Tibial nerve (tissue), 4 donors: ENCODE measurements at regions not wholly inside any gene's neighbourhood (a gene's known extent, or its start where the extent isn't known, plus 50 kb on each side); places are given as distances from the start of the nearest gene placed in this dataset.

Experiments
- DNase-seq, 2 donors: peaks; one replicate each; pipeline ENCODE4 v3.0.0-alpha.2; 2019; ENCODE audit warnings: low spot score in 2 of 2
- H3K27ac ChIP-seq, 4 donors: fragments of 200-600 bp; sonication (generic) in 3 of 4; one replicate each; pipeline ENCODE4 v1.5.1; 2017 to 2019; ENCODE audit warnings: mild to moderate bottlenecking in 1 of 4
- H3K27me3 ChIP-seq, 2 donors: fragments of 200-600 bp; sonication (generic) in 1 of 2; one replicate each; pipeline versions ENCODE4 v1.5.1 to v1.6.0; 2017 to 2019
- H3K36me3 ChIP-seq, 3 donors: fragments of 200-600 bp; sonication (generic); one replicate each; pipeline ENCODE4 v1.5.1; 2018 to 2019
- H3K4me1 ChIP-seq, 4 donors: fragments of 200-600 bp; sonication (generic) in 3 of 4; one replicate each; pipeline ENCODE4 v1.5.1; 2017 to 2019
- H3K4me3 ChIP-seq, 4 donors: fragments of 200-600 bp; sonication (generic) in 3 of 4; one replicate each; pipeline ENCODE4 v1.5.1; 2017 to 2019; ENCODE audit warnings: mild to moderate bottlenecking in 1 of 4, moderate library complexity in 1 of 4
- H3K9me3 ChIP-seq, 4 donors: fragments of 200-600 bp; sonication (generic) in 3 of 4; one replicate each; pipeline ENCODE4 v1.5.1; 2017 to 2019
- CTCF ChIP-seq, 5 experiments: fragments of 200-600 bp in 3 of 5; fragments of 450-650 bp in 2 of 5; sonication (generic) in 3 of 5; IDR thresholded peaks; one replicate each; pipeline ENCODE4 v1.5.1; 2016 to 2019; ENCODE audit warnings: antibody characterized with exemption in 5 of 5, mild to moderate bottlenecking in 3 of 5, moderate library complexity in 2 of 5
- EP300 ChIP-seq, 2 donors: sonication (generic); formaldehyde crosslinking; IDR thresholded peaks; one replicate each; pipeline ENCODE4 v1.6.1; 2017; ENCODE audit warnings: antibody characterized with exemption in 2 of 2, mild to moderate bottlenecking in 1 of 2
- POLR2A ChIP-seq, 2 donors: fragments of 450-650 bp; IDR thresholded peaks; one replicate each; pipeline ENCODE4 v1.6.1; 2017; ENCODE audit warnings: antibody characterized with exemption in 2 of 2, mild to moderate bottlenecking in 2 of 2, moderate library complexity in 2 of 2
- WGBS, 2 donors: methylation state at CpG; one replicate each; pipeline ENCODE4 v1.1.5; 2018; 5-methylcytosine and 5-hydroxymethylcytosine counted together

DNA sequence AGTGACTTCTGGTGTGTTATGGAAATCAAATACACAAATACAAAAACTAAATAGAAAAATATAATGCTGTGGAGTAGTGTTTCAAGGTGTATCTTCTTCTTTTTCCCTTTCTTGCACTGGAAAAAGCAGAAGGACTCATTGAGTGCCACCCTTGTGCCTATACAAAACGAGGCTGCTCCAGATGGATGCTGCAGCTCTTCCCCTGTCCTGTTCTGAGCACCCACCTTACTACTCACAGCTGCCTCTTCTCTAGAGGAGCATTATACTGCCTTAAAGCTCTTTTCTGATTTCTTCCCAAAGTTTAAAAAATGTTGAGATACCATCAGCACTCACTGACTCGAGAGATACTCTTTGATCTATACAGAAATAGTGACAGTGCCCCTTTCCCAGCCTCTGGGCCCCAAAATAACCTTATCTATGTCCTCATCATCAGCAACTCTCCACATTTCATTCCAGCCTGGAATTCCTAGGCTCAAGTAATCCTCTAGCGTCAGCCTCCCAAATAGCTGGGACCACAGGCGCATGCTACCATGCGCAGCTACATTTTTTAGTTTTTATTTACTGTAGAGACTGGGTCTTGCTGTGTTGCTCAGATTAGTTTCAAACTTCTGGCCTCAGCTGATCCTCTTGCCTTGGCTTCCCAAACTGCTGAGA, 1356.1 kb upstream of the NRXN1 start:
- no peaks in the 10 kb centered on the region for H3K36me3 ChIP-seq
- no peaks in the 10 kb centered on the region for H3K4me1 ChIP-seq
- no peak overlapping the region for H3K4me3 ChIP-seq
- no peak overlapping the region for H3K27ac ChIP-seq
- H3K27me3 ChIP-seq = no peaks in the 10 kb centered on the region
- no peaks in the 10 kb centered on the region for H3K9me3 ChIP-seq
- TF ChIP-seq EP300 (IDR thresholded peaks at IDR 0.05) = no peak
- TF ChIP-seq CTCF (IDR thresholded peaks at IDR 0.05) = no peak
- no peak for TF ChIP-seq POLR2A (IDR thresholded peaks at IDR 0.05)
- no peak for DNase-seq
- 87% methylated on average over 5 of the region's 5 CpGs for WGBS, 2 donors

DNA sequence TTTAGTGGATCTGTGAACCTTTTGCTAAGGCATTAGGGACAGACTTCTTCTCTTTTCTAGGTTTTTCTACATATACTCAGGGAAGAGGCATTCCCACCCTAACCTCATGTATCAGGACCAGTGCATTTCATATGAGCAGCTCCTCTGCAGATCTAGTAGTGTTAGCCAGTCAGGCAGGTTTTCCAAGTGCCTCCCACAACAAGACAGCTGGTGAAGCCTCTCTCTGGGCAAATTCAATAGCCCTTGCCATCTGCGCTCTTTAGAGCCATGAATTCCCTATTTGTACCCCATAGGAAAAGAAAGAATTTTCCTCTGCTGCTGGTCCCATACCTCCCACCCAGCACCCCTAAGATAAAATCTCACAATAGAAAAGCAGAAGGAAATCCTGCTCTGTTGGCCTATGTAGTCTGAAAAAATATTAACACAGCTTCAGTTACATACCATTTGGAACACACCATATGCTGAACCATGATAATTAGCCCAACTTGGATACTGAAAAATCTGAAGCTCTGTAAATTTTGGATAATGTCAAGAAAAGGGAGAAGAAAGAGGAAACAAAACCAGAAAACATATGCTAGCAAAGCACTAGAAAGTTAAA, 1354.6 kb upstream of the NRXN1 start:
- H3K27ac ChIP-seq = no peak overlapping the region
- no peak for TF ChIP-seq POLR2A (IDR thresholded peaks at IDR 0.05)
- TF ChIP-seq CTCF (IDR thresholded peaks at IDR 0.05) = no peak
- TF ChIP-seq EP300 (IDR thresholded peaks at IDR 0.05) = no peak
- H3K27me3 ChIP-seq = no peaks in the 10 kb centered on the region

GRCh38 chr2:52383541-52383940, 1351.6 kb upstream of the NRXN1 start:
- 92 to 94% methylated on average over 2 of the region's 2 CpGs for WGBS, 2 donors
- no peaks in the 10 kb centered on the region for H3K27me3 ChIP-seq
- H3K4me3 ChIP-seq = no peak overlapping the region
- TF ChIP-seq POLR2A (IDR thresholded peaks at IDR 0.05) = no peak
- no peak for TF ChIP-seq EP300 (IDR thresholded peaks at IDR 0.05)
- TF ChIP-seq CTCF (IDR thresholded peaks at IDR 0.05) = no peak
- DNase-seq = no peak
- no peak overlapping the region for H3K27ac ChIP-seq
- H3K9me3 ChIP-seq = no peaks in the 10 kb centered on the region
- no peaks in the 10 kb centered on the region for H3K36me3 ChIP-seq
- no peaks in the 10 kb centered on the region for H3K4me1 ChIP-seq

More for the DNA sequence above, 1354.6 kb upstream of the NRXN1 start:
- Histone ChIP-seq H3K9me3 (no peaks in the 10 kb centered on the region), H3K4me1 (no peaks in the 10 kb centered on the region), H3K36me3 (no peaks in the 10 kb centered on the region), H3K4me3 (no peak overlapping the region)
- DNase-seq = no peak
- 96 to 100% methylated on average over 1 of the region's 1 CpG for WGBS, 2 donors

DNA sequence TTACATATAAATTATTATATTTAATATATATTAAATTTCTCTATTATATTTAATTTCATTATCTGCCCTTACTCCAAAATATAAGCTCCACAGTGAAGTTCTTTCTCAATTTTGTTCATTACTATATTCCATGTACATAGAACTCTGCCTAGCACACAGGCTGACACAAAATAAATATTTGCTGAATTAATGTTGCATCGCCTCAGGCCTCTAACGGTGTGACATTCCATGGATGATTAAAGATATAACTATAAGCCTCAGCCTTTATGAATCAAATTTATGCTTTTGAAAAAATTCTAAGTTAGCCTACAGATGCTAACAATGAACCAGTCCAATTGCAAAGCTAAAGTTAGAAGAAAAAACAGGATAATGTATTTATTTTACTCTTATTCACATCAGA, 1337.2 kb upstream of the NRXN1 start:
- Histone ChIP-seq H3K9me3 (no peaks in the 10 kb centered on the region), H3K4me3 (no peak overlapping the region), H3K27ac (no peak overlapping the region), H3K36me3 (no peaks in the 10 kb centered on the region), H3K4me1 (no peaks in the 10 kb centered on the region), H3K27me3 (no peaks in the 10 kb centered on the region)
- DNase-seq = no peak
- 60 to 90% methylated on average over 2 of the region's 2 CpGs for WGBS, 2 donors
- TF ChIP-seq EP300 (IDR thresholded peaks at IDR 0.05) (no peak), POLR2A (IDR thresholded peaks at IDR 0.05) (no peak), CTCF (IDR thresholded peaks at IDR 0.05) (no peak)

- Histone ChIP-seq H3K36me3 (no peaks in the 10 kb centered on the region), H3K4me1 (no peaks in the 10 kb centered on the region), H3K27ac (no peak overlapping the region), H3K9me3 (no peaks in the 10 kb centered on the region), H3K4me3 (no peak overlapping the region), H3K27me3 (no peaks in the 10 kb centered on the region)
- TF ChIP-seq CTCF (IDR thresholded peaks at IDR 0.05) (no peak), EP300 (IDR thresholded peaks at IDR 0.05) (no peak), POLR2A (IDR thresholded peaks at IDR 0.05) (no peak)
- DNase-seq = no peak
Observed at GRCh38 chr2:52368141-52368540, 1336.2 kb upstream of the NRXN1 start.
